ENCODE measurements at regions not wholly inside any gene's neighbourhood (a gene's known extent, or its start where the extent isn't known, plus 50 kb on each side); places are given as distances from the start of the nearest gene placed in this dataset.

- H3K4me3 ChIP-seq (ENCODE audit: low read depth, low read length): no peak overlapping the region
- in situ Hi-C loops (cut with HindIII; ENCODE audit: low sequenced_read_pairs): no loop called here
- no peak for TF ChIP-seq CTCF (IDR thresholded peaks at IDR 0.05; ENCODE audit: low read depth, low read length, missing control alignments)
- DNase-seq (ENCODE audit: low read depth): no peak
These were observed 704.8 kb upstream of the CBLB start for GRCh38 chr3:106573605-106574004.

DNA sequence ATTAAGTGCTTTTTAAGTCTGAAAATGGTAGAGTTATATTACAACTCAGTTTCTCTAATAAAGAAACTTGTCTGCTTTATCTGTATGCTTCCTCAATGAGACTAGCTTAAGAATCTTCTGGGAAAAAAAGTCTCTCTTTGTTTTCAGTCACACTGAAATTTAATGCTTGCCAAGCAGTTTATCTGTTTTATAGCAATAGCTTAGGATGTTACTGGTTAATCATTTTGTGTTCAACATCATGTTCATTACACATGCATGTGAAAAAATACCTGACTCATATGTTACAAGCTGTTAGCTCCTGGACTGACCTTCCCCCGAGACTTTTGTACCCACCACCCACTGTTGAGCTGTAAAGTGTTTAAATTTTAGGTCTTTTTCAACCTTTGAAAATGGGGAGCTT lies 706.2 kb upstream of the CBLB start:
- in situ Hi-C loops (cut with HindIII; ENCODE audit: low sequenced_read_pairs): no loop called here
- no peak for DNase-seq (ENCODE audit: low read depth)
- H3K4me3 ChIP-seq (ENCODE audit: low read depth, low read length): no peak overlapping the region
- no peak for TF ChIP-seq CTCF (IDR thresholded peaks at IDR 0.05; ENCODE audit: low read depth, low read length, missing control alignments)

DNA sequence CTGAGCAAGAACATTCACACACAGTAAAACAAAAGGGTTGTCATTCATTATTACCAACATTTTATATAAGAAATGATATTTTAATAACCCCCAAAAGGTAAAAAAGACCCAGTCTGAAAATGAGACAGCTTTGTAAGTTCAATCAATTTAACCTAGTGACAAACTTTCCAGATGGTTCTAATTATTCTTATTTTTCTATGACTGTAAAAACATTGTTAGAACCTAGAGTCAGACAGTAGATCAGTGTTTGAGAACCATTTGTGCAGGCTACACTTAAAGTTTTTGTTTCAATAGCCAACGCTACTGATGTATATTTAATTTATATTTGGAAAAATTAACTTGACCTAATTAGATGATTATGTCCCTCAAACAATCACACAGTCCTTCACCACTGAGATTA lies 708.4 kb upstream of the CBLB start:
- no peak overlapping the region for H3K4me3 ChIP-seq (ENCODE audit: low read depth, low read length)
- TF ChIP-seq CTCF (IDR thresholded peaks at IDR 0.05; ENCODE audit: low read depth, low read length, missing control alignments): no peak
- in situ Hi-C loops (cut with HindIII; ENCODE audit: low sequenced_read_pairs): no loop called here
- no peak for DNase-seq (ENCODE audit: low read depth)

GRCh38 chr3:106578911-106579310 lies 710.1 kb upstream of the CBLB start:
- no peak for TF ChIP-seq CTCF (IDR thresholded peaks at IDR 0.05; ENCODE audit: low read depth, low read length, missing control alignments)
- in situ Hi-C loops (cut with HindIII; ENCODE audit: low sequenced_read_pairs): no loop called here
- DNase-seq (ENCODE audit: low read depth): no peak
- no peak overlapping the region for H3K4me3 ChIP-seq (ENCODE audit: low read depth, low read length)

- no peak for DNase-seq (ENCODE audit: low read depth)
- TF ChIP-seq CTCF (IDR thresholded peaks at IDR 0.05; ENCODE audit: low read depth, low read length, missing control alignments): no peak
- in situ Hi-C loops (cut with HindIII; ENCODE audit: low sequenced_read_pairs): no loop called here
- no peak overlapping the region for H3K4me3 ChIP-seq (ENCODE audit: low read depth, low read length)
These were observed 713.3 kb upstream of the CBLB start for GRCh38 chr3:106582151-106582550.

DNA sequence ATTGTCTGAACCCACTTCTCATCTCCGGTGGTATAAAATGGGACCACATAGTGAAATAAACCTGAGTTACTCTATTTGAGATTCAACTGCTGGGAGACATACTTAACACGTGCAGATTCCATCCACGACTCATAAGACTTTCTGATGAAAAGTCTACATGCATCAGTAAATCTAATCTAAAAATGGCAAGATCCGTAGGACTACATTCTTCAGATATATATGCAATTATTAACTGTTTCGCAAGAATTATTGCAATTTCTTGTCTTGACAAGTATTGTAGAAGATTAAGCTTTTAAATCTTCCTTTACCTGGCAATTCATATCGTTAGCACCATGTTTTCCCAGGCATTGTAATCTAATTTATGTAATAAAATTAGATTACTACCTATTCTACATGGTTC lies 718.7 kb upstream of the CBLB start:
- no peak for TF ChIP-seq CTCF (IDR thresholded peaks at IDR 0.05; ENCODE audit: low read depth, low read length, missing control alignments)
- in situ Hi-C loops (cut with HindIII; ENCODE audit: low sequenced_read_pairs): no loop called here
- H3K4me3 ChIP-seq (ENCODE audit: low read depth, low read length): no peak overlapping the region

DNA sequence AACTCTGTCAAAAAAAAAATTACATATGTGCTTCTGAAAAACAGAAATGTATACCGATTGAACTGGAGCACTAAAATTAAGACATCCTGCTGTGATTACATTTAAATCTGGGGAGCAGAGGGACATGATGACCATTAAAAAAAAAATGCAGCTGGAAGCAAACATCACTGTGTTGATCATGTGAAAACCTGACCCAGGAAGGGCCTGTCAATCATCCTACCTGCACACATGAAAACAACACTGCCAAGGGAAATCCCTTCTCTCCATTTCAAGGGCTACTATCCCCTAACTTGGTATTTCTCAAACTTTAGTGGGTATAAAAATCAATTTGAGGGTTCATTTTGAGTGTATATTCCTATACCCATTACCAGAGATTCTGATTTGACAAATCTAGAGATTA lies 719.9 kb upstream of the CBLB start:
- TF ChIP-seq CTCF (IDR thresholded peaks at IDR 0.05; ENCODE audit: low read depth, low read length, missing control alignments): no peak
- H3K4me3 ChIP-seq (ENCODE audit: low read depth, low read length): no peak overlapping the region
- no peak for DNase-seq (ENCODE audit: low read depth)
- in situ Hi-C loops (cut with HindIII; ENCODE audit: low sequenced_read_pairs): no loop called here

More for the DNA sequence above, 718.7 kb upstream of the CBLB start:
- DNase-seq (ENCODE audit: low read depth): no peak

All from astrocyte of the cerebellum (primary cell).